ENCODE measurements at regions not wholly inside any gene's neighbourhood (a gene's known extent, or its start where the extent isn't known, plus 50 kb on each side); places are given as distances from the start of the nearest gene placed in this dataset.
A peak's percentile ranks its signal among the peaks of the same experiment; 100 is the strongest.

GRCh38 chr3:25313286-25313685 lies 114.8 kb upstream of the RARB start:
- TF ChIP-seq CTCF (IDR thresholded peaks at IDR 0.05; ENCODE audit: insufficient read depth, low read length) = no peak
- no peak for TF ChIP-seq POLR2AphosphoS5 (IDR thresholded peaks at IDR 0.05; ENCODE audit: low read depth)
- no peak for TF ChIP-seq SPI1 (IDR thresholded peaks at IDR 0.05; ENCODE audit: borderline replicate concordance, low read depth)
- TF ChIP-seq REST (IDR thresholded peaks at IDR 0.05; ENCODE audit: insufficient replicate concordance, low read depth) = no peak
- TF ChIP-seq GABPA (IDR thresholded peaks at IDR 0.05; ENCODE audit: low read depth) = no peak
- Histone ChIP-seq H3K27me3 (ENCODE audit: insufficient read depth, poor library complexity, severe bottlenecking) (no peaks in the 10 kb centered on the region), H3K27ac (replicated peaks) (no peak overlapping the region), H3K4me3 (replicated peaks; ENCODE audit: insufficient read depth, low read length) (no peak overlapping the region)
- peak in 1 of 2 experiments; percentile 51 for DNase-seq (ENCODE audit: low read depth in 1 of 2, low spot score in 1 of 2)

GRCh38 chr3:25324954-25325655 lies 103.0 kb upstream of the RARB start:
- Histone ChIP-seq H3K4me3 (replicated peaks; ENCODE audit: insufficient read depth, low read length) (no peak overlapping the region), H3K27ac (replicated peaks) (no peak overlapping the region), H3K27me3 (ENCODE audit: insufficient read depth, poor library complexity, severe bottlenecking) (no peaks in the 10 kb centered on the region)
- TF ChIP-seq GABPA (IDR thresholded peaks at IDR 0.05; ENCODE audit: low read depth) = no peak
- no peak for TF ChIP-seq POLR2AphosphoS5 (IDR thresholded peaks at IDR 0.05; ENCODE audit: low read depth)
- DNase-seq (ENCODE audit: low read depth in 1 of 2, low spot score in 1 of 2) = no peak

GRCh38 chr3:25335356-25335755 lies 92.7 kb upstream of the RARB start:
- Histone ChIP-seq H3K27ac (replicated peaks) (no peak overlapping the region), H3K4me3 (replicated peaks; ENCODE audit: insufficient read depth, low read length) (no peak overlapping the region), H3K27me3 (ENCODE audit: insufficient read depth, poor library complexity, severe bottlenecking) (peaks cover 2% of the 10 kb centered on the region)
- TF ChIP-seq CTCF (IDR thresholded peaks at IDR 0.05; ENCODE audit: insufficient read depth, low read length) (no peak), GABPA (IDR thresholded peaks at IDR 0.05; ENCODE audit: low read depth) (no peak), REST (IDR thresholded peaks at IDR 0.05; ENCODE audit: insufficient replicate concordance, low read depth) (no peak)
- no peak for DNase-seq (ENCODE audit: low read depth in 1 of 2, low spot score in 1 of 2)

GRCh38 chr3:25338158-25338725 lies 89.8 kb upstream of the RARB start:
- DNase-seq (ENCODE audit: low read depth in 1 of 2, low spot score in 1 of 2) = no peak
- TF ChIP-seq REST (IDR thresholded peaks at IDR 0.05; ENCODE audit: insufficient replicate concordance, low read depth) (no peak), GABPA (IDR thresholded peaks at IDR 0.05; ENCODE audit: low read depth) (no peak), POLR2AphosphoS5 (IDR thresholded peaks at IDR 0.05; ENCODE audit: low read depth) (no peak), SPI1 (IDR thresholded peaks at IDR 0.05; ENCODE audit: borderline replicate concordance, low read depth) (no peak), CTCF (IDR thresholded peaks at IDR 0.05; ENCODE audit: insufficient read depth, low read length) (no peak)
- Histone ChIP-seq H3K4me3 (replicated peaks; ENCODE audit: insufficient read depth, low read length) (no peak overlapping the region), H3K27me3 (ENCODE audit: insufficient read depth, poor library complexity, severe bottlenecking) (peaks cover 2% of the 10 kb centered on the region), H3K27ac (replicated peaks) (no peak overlapping the region)
